Hepatocyte (in vitro differentiated cells): ENCODE measurements at regions not wholly inside any gene's neighbourhood (a gene's known extent, or its start where the extent isn't known, plus 50 kb on each side); places are given as distances from the start of the nearest gene placed in this dataset.

ENCODE experiments used
- CTCF ChIP-seq: fragments of 200-600 bp; sonication (generic); IDR thresholded peaks from 2 replicates; pipeline ENCODE4 v1.5.1; 2016; ENCODE audit warnings: antibody characterized with exemption, mild to moderate bottlenecking; ENCODE audit not compliant: poor library complexity
- EZH2 ChIP-seq: fragments of 200-600 bp; sonication (generic); IDR thresholded peaks from 2 replicates; pipeline ENCODE4 v1.6.1; 2016; ENCODE audit warnings: antibody characterized with exemption, mild to moderate bottlenecking, borderline replicate concordance

DNA sequence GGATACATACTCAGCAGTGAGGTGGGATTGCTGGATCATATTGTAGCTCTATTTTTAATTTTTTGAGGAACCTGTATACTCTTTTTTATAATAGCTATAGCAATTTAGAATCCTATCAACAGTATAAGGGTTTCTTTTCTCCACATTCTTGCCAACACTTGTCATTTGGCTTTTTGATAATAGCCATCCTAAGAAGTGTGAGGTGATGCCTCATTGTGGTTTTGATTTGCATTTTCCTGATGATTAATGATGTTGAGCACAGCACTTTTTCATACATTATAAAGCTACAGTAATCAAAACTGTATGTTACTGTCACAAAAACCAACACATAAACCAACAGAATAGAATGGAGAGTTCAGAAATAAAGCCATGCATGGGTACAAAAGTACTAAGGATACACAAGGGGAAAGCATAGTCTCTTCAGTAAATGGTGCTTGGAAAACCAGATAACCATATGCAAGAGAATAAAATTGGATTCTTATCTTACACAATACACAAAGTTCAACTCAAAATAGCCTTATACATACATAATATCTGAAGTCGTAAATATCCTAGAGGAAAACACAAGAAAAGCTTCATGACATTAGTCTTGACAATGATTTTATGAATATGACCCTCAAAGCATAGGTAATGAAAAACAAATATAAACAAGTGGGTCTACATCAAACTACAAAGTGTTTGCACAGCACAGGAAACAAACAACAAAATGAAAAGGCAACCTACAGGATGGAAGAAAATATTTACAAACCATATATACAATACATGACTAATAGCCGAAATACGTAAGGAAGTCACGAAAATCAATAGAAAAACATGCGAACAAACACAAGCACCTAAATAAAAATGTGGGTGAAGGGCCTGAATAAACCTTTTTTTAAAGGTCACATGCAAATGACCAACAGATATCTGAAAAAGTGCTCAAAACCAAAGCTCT lies 287.8 kb upstream of the DAB2 start:
- TF ChIP-seq CTCF (no peak), EZH2 (no peak)
